GM20431 (cell line): ENCODE measurements at regions not wholly inside any gene's neighbourhood (a gene's known extent, or its start where the extent isn't known, plus 50 kb on each side); places are given as distances from the start of the nearest gene placed in this dataset.

Source experiments
- in situ Hi-C: fragments of 300-500 bp; cut with MseI, MboI; formaldehyde crosslinking; loops from one replicate; pipeline ENCODE4 v1.15.0; 2020; ENCODE audit warnings: low sequenced_read_pairs; ENCODE audit not compliant: unreplicated experiment

- in situ Hi-C loops: no loop called here
These were observed 526.6 kb upstream of the MARCKS start for GRCh38 chr6:113330636-113330946.

DNA sequence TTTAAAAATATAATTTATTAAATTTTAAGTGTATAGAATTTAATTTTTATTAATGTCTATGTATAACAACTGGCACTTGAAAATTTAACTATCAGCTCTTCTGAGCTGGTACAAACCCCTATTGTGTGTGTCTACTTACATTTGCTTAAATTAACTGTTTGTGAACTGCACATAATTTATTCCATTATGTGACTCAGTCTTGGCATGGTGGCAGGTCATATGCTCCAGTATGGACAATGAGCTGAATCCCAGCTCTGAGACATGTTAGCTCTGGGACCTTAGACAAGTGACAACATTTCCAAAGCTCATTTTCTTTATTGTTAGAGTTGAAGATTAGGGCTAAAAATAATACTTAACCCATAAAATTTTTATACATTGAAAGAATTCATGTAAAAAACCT is 526.1 kb upstream of the MARCKS start:
- in situ Hi-C loops: no loop called here

DNA sequence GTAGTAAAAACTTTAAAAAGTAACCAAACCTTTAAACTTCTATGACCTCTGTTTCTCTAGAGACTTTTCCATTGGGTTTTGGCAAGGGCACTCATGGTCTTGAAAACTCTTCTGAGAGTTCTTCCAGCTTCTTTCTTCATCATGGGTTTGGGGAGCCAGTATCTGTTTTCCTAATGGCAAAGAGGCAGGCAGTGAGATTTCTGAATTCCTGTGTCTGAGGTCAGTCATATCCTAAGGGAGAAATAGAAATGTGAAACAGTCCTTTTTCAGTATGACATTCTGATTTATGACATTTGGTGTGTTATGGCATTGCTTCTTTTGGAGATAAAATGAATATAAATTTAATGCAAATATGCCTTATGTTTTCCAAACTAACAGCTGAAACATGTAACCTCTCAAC is 518.5 kb upstream of the MARCKS start:
- in situ Hi-C loops: no loop called here

- in situ Hi-C loops: no loop called here
These were observed 517.9 kb upstream of the MARCKS start for GRCh38 chr6:113339209-113339608.

- in situ Hi-C loops: no loop called here
These were observed 516.8 kb upstream of the MARCKS start for GRCh38 chr6:113340371-113340770.

DNA sequence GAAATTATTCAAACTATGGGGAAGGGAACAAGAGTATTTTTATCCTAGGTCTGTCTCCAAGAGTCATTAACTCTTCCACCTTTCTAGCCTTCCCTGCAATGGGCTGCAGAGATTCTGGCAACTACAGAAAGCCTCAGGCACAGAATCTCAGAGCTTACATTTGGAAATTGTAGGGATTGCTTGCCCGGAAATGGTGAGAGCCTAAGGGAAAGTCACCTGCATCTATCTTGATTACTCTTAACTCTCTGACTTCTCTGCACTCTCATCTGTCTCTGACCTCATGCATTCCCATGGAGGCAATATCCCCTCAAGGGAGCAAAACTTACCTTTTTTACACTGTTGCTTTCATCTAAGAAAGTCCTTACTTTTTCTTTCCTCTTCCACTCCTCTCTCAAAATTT is 513.2 kb upstream of the MARCKS start:
- in situ Hi-C loops: no loop called here

- in situ Hi-C loops: no loop called here
These were observed 512.2 kb upstream of the MARCKS start for GRCh38 chr6:113344969-113345368.

DNA sequence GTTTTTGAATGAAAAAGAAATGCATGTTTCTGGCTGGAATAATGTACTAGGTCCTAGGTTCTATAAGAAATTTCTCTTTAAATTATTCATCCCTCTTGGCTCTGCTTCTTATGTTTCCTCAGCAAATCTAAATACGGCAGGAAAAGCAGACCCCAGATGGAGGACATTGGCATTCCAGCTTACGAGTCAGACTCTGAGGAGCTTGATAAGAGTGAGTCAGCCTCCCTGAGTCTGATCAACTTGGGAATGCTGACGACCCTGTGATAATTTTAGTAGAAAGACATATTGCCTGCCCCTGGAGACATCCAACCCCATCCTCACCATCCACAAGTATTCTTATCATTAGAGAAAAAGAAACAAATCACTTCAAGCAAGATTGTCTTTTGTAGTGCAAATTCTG is 509.7 kb upstream of the MARCKS start:
- in situ Hi-C loops: no loop called here

- in situ Hi-C loops: no loop called here
These were observed 506.7 kb upstream of the MARCKS start for GRCh38 chr6:113350461-113350860.

DNA sequence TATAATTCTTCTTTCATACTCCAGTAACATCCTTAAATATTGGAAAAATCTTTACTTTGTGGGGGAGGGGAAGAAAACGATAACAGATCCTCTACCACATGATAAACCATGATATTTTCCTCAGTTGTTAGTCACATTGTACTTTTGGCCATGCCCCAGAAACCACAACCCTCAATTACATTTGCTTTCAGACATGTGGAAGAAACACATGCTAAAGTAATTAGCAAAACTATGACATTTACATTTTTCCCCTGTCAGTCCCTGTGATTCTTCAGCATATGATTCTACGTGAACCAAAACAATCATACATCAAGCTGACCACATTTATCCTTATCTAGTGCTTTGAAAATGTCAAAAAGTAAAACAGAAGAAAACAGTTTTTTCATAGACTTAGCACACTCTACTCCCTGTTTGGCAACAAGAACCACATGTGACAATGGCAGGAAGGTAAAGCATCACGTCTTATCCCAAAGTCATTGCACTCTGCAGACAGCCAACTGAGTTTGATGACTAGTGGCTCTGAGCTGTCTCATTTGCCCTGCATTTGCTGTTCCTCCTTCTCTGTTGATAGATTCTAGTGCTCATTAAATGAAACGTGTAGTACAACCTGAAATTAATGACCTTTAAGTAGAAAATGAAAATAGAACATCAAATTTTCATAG is 505.8 kb upstream of the MARCKS start:
- in situ Hi-C loops: no loop called here

- in situ Hi-C loops: no loop called here
These were observed 504.9 kb upstream of the MARCKS start for GRCh38 chr6:113352029-113352801.

DNA sequence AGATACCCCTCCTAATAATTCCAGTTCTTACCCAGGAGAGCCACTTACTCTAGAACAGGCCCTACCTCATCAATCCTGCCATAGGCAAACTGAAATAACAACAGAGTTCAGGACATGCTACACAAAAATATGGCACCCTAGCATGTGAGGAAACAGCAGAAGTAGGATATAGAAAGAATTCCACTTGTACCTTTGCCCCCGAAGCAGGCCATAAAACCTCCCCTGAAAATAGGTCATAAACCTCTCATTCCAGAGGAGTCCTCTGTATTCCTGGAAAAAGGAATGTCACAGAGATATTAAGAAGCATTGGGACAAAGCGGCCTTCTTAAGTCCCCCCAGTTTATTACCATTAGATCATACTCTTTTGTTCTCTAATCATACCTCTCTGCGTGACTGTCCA is 504.3 kb upstream of the MARCKS start:
- in situ Hi-C loops: no loop called here

DNA sequence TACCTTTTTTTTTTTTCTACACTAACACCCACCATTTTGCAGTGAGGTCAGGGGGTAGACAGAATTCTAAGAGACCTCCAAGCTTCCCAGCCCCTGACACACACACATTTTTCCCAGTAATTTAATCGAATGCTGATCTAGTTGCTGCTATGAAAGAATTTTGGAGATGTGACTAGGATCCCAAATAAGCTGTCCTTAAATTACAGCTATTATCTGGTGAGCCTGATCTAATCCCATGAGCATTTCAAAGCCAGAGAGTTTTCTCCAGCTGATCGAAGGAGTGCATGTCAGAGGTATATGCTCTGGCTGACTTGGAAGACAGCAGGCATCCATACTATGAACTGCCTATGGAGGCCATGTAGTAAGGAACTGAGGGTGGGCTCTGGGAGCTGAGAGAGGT is 503.8 kb upstream of the MARCKS start:
- in situ Hi-C loops: no loop called here

DNA sequence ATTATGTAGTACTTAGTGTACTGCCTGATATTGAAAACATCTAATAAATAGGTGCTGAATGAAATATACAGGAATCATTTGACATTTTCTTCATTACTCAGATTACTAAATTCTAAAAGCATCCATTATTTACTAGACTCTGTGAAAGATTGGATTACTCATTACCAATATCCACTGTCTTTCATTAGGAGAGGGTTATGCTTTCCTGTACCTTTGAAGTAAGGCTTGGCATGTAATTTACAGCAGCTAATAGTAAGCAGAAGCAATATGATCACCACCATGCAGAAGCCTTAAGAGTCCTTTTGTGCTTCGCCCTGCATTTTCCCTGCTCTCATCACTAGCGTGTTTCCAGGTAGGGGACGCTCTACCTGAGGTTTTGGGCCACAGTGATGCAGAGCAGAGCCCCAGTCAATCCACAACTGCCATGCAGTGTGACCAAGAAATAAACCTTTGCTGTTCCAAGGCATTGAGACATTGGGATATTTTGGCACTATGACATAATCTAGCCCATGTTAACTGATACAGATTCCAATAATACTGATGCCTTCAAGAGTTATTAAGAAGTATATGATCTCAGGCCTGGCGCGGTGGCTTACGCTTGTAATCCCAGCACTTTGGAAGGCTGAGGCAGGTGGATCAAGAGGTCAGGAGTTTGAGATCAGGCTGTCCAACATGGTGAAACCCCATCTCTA is 502.8 kb upstream of the MARCKS start:
- in situ Hi-C loops: no loop called here

DNA sequence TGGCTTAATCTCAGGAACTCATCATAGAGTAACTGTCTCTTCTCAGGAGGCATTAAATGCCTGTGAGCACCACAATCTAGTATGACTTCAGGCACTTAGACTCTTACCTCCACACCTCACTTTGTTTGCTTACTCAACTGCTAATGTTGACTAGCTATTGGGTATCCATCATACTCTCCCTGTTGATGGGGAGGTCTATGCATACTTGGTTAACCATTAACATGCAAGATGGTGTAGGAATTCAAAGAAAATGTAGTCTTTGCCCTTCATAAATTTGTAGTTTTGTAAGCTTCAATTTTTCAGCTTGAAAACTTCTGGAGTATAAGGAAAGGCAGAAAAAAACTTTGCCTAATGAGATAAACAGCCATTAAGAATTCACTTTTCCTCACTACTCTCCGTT is 501.0 kb upstream of the MARCKS start:
- in situ Hi-C loops: no loop called here

DNA sequence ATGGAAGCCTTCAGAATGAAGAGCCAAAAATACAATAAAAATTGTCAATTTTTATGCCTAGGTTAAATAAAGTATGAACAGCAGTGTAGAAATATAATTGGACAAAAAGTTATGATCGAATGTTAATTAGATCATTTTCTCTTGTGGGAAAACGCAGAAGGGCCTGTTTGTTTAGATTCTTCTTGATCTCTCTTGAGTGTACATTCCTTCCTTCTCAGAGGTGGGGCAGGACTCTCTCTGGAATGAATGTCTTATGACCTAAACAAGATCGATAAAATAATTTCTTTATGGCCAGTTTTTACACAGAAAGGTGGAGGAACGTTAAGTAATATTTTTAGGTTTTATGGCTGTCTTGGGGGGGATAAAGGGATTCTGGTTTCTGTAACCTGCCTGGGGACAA is 500.1 kb upstream of the MARCKS start:
- in situ Hi-C loops: no loop called here

DNA sequence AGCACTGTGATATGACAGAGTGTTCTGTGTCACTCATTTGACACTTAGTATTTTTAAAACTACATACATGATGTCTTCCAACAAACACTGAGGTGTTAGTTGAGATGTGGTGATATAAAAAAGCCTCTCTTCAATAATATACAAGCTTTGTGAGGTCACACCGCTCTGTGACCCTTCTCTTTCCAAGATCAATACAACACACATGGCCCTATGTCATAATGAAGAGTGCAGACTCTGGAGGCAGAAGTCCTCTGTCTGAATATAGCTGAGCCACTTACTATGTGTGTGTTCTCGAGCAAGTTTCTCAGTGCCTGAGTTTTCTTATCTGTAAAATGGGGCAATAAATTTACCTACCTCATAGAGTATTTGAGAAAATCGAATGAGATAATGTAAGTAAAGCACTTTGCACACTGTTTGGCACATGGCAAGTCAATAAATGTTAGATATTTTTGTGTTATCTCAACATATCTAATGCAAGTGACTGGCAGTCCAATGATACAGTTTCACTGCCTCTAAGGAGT is 499.0 kb upstream of the MARCKS start:
- in situ Hi-C loops: no loop called here

DNA sequence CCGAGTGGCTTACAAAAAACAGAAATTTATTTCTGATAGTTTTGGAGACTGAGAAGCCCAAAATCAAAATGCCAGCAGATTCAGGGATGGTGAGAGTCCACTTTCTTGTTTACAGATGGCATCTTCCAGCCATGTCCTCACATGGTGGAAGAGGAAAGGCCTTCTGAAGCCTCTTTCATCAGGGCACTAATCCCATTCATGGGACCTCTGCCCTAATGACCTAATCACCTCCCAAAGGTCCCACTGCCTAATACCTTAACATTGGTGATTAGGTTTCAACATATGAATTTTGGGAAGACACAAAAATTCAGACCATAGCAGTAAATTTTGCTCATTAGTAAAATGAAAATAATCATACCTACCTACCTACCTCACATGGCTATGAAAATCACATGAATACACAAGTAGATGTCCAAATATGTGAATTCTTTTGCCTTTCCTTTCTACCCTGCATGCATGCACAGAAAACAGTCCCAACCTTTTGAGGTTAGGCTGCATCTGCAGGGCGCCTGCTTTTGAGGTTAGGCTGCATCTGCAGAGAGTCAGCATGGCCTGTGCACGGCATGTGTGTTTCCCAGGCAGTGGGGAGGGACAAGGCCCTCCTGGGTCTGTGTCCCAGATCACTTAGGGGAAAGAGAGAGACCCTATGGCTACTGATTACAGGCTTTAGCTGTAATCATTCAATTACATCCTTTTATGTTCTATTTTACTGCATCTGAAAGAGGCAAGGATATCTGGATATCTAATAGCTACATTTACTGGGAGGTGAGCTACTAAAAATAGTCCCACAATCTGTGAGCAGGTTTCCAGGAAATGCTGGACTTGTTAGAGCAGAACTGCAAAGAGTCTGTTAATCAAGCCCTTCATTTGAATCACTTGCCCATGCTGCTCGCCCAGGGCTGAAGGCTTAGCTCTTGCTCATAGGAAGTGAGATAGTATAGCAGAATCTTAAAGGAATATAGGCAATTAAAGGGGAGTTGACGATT is 497.7 kb upstream of the MARCKS start:
- in situ Hi-C loops: no loop called here

DNA sequence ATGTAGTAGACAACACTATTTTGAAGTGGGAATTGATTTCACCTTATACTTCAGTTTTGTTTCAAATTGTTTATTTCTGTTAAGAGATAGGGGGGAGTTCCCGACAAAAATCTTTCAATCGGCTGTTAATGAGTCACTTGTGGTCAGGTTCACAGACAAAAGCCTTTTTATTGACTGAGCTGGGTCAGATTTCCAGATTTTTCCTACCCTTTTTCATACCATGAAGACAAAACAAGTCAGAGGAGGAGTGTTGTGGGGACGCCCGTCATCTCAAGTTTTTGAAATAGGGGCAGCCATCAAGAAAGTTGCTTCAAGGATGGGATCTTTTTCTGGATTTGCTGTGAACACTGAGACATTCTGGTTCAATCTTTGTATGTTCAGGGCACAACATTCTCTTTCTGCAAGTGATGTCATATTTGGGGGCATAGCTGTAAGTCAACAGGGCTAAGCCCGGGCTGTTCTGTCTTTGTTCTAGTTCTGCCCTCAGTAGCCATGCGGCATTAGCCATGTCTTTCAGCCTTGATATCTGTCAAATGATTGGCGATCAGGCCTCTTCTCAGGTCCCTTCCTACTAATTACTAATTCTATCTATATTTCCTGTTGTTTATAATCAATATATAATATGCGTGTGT is 496.0 kb upstream of the MARCKS start:
- in situ Hi-C loops: no loop called here
